AG08396 (cell line): ENCODE measurements at regions not wholly inside any gene's neighbourhood (a gene's known extent, or its start where the extent isn't known, plus 50 kb on each side); places are given as distances from the start of the nearest gene placed in this dataset.

Experiments used
- DNase-seq: peaks from one replicate; pipeline ENCODE4 v3.0.0; 2012; ENCODE audit warnings: low spot score, mixed read lengths

GRCh38 chr13:68293631-68294030, 1063.5 kb upstream of the PCDH9 start:
- no peak for DNase-seq

DNA sequence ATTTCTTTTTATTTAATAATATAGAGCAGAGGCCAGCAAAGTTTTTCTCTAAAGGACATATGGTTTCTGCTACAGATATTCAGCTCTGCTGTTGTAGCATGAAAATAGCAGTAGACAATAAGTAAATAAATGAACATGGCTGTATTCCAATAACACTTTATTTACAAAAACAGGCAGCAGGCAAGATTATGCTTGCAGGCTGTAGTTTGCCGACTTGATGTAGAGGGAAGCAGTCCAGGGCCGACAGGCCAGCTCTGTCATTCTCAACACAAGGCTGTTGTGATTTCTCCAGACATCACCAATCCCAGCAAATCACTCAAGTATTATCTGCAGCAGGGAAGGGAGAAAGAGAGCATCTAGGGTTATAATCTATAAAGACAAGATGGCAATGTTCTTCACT, 1062.5 kb upstream of the PCDH9 start:
- no peak for DNase-seq

DNA sequence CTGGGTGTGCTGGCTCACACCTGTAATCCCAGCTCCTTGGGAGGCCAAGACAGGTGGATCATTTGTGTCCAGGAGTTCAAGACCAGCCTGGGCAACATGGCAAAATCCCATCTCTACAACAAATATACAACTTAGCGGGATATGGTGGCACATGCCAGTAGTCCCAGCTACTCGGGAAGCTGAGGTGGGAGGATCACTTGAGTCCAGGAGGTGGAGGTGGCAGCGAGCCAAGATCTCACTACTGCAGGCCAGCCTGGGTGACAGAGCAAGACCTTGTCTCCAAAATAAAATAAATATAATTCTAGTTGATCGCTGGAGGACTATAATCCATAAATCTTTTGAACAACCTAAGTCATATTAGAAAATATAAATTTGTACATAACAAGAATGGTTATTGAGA, 1061.5 kb upstream of the PCDH9 start:
- no peak for DNase-seq

GRCh38 chr13:68275758-68276157, 1045.6 kb upstream of the PCDH9 start:
- DNase-seq, result no peak

DNA sequence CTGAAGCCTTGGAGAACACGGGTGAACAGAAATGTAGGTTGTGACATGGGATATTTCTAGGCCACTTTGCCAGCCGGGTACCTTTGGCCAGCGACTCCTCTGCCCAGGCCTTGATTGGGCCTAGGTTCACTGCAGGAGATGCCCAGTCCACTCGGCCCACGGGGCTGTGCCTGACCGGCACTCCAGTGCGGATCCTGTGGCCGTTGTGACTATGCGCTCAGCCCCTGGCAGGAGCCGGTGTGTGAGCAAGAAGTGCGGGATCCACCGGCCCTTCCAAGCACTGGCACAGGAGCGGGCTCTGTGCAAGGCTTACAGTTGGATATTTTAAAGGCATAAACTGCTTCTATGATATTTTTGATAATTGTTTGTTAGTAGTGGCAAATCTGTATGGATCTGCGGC, 1042.5 kb upstream of the PCDH9 start:
- DNase-seq, result no peak

- no peak for DNase-seq
Observed at GRCh38 chr13:68264692-68265091, 1034.6 kb upstream of the PCDH9 start.

- DNase-seq, result no peak
Observed at GRCh38 chr13:68261105-68261504, 1031.0 kb upstream of the PCDH9 start.

DNA sequence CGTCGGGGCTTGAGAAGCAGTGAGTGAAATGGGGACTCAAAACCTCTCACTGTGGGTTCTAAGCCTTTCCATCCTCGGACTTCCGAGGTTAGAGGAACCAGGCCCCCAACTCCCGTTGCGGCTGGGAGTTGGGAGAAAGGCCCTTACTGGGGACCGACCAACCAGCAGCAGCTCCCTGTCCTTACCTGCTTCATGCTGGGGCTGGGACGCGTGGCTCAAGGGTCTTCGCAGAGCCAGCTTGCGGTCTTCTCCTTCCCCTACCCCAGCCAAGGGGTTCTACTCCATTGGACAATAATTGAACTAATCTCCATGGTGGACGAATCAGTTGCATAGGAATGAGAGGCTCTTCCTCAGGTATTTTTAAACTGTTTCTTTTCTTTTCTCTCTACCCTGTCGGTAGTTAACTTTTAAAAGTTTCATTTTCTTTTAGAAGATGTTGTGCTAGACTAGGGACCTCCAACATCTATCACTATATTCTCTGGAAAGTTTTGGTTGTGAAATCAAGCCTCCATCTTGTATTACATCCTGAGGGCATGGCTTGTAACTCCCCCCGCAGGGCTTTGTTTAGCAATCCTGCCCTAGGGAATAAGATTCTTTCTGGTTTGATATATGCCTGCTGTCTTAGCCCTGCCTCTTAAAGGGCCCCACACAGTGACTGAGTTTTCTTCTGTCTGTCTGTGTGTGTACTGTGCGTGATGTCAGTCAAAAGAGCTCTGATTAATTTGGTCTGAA, 1027.1 kb upstream of the PCDH9 start:
- no peak for DNase-seq

DNA sequence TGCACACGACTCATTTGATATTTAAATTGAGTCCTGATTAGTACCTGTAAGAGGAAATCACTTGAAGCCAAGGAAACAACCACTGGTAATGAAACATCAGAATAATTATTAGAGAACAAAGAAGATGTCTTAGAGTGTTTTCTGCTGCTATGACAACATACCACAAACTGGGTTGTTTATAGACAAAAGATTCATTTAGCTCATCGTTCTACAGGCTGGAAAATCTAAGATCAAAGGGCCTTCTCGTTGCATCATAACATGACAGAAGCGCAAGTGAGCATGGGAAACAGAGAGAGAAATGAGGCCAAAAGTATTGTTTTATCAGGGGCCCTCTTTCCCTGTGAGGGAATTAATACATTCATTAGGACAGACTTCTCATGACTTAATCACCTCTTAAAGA, 1024.0 kb upstream of the PCDH9 start:
- DNase-seq, result no peak

DNA sequence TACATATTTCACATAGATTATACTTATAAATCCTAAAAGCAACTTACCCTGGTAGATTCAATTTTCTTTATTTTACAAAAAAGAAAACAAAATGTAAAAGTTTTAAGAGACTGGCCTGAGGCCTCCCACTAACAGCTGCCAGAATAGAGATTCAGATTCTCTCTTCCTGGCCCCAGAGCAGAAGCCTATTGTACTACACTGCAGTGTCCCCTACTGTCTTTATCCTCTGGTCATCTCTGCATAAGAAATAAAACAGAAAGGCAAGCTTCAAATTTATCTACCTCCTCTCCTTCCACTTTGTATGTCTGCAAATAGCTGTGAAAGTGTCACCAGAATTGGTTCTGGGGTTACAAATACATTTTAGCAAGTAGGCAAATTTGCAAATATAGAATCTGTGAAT, 1004.1 kb upstream of the PCDH9 start:
- DNase-seq, result no peak

DNA sequence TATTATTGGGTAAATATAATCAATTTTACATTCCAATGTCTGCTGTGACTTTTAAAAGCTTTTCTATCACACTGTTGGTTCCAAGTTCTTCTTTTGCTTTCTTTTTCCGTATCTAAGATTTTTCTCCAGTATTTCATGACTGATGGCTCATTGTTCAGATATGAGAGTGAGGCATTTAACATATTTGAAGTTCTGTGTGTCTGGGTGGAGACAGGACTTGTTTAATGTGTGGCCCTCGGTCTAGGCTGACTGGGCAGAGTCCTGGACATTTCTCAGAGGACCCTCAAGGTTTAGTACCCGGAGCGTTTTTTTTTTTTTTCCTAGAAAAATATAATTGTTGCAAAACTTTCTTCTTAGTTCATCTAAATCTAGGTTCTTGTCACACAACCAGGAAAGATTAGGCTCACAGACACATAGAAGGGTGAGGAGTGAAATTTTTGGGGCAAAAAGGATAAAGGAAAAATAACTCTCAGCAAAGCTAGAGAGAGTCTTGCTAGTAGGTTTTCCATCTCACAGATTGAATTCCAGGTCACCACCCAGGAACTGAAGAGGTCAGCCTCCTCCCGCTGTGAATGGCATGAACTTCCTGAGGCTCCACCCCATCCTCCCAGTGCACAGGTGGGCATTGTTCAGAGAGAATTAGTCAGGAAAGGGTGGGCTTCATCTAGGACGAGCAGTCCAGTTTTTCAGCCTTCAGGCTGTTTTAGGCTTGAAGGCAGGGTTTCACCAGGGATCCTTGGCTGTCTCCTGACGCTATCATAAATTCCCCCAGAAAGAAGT, 1002.4 kb upstream of the PCDH9 start:
- DNase-seq, result no peak

GRCh38 chr13:68214691-68215415, 984.7 kb upstream of the PCDH9 start:
- DNase-seq, result no peak

DNA sequence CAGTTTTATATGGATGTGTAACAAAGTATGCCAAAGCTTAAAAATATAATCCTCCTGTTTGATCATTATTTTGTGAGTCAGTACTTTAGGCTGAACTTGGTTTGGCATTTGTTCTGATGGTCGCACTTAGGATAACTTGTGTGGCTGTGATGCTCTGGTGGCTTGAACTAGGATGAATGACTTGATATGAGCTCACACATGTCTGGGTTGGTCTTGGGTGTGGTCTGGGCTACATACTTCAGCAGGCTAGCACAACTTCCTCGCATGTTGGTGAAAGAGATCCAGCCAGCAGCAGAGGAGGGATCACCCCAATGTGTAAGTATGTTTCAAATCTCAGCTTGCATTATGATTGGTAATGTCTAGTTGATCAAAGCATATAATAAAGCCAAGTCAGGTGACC, 969.1 kb upstream of the PCDH9 start:
- DNase-seq, result no peak

- DNase-seq, result no peak
Observed at GRCh38 chr13:68190818-68191217, 960.7 kb upstream of the PCDH9 start.

DNA sequence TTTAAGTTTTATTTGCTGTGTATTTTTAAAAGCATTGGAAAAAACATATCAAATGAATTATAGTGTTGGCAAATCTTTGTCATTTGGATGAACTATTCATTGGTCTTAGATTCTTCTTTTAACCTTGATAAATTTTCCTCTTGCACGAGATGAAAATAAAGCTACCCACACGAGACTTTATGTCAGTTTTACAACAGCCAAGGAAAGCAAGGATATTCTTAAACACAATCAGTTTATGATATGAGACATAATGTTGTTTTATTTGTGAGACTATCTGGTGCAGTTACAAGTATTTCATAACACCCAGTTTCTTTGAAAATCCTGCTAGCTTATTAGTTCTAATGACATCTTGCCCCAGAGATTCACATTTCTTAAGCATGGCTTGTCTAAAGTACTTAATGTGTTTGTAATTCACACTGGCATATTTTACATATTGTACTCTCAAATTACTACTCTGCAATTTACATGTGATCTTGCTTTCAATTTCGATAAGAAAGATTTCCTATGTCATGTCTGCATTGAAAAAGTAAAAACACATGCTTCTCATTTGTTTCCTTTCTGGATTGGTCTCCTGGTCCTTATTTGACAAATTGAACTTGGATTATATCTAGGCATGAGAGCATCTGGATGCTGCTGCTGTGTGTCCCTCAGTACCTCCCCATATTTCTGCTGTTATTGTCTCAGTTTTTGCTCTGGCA, 955.5 kb upstream of the PCDH9 start:
- no peak for DNase-seq

DNA sequence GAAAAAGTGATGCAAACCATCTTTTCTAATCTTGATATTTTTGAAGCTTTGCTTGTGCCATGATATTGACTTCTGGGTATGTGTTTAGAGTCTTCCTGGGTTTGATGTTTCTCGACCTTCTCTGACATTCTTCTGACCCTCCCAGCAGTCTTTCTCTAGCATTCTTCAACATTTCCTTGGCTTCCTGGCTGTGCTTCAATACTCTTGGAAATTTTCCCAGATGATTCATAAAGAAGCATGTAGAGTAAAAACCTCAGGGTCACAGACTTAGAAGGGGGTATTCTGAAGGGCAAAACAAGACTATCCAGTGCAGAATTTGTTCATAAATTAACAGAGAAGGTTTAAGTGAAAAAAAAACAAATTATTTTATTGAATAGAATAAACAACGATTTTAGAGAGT, 946.3 kb upstream of the PCDH9 start:
- no peak for DNase-seq

GRCh38 chr13:68174893-68175292, 944.8 kb upstream of the PCDH9 start:
- DNase-seq, result no peak

DNA sequence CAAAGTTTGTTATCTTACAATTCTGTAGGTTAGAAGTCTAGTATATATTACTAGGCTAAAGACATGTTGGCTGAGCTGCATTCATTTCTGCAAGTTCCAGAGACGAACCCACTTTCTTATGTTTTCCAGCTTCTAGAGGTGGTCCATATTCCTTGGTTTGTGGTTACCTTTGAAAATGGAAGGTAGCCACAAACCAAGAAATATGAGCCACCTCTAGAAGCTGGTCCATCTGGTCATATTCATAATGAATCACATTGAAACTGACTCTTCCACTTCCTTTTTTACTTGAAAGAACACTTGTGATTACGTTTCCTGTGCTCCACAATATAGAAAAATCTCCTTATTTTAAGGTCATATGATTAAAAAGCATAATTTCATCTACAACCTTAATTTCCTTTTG, 943.0 kb upstream of the PCDH9 start:
- no peak for DNase-seq

GRCh38 chr13:68170961-68171360, 940.8 kb upstream of the PCDH9 start:
- no peak for DNase-seq

- no peak for DNase-seq
Observed at GRCh38 chr13:68168448-68168847, 938.3 kb upstream of the PCDH9 start.

DNA sequence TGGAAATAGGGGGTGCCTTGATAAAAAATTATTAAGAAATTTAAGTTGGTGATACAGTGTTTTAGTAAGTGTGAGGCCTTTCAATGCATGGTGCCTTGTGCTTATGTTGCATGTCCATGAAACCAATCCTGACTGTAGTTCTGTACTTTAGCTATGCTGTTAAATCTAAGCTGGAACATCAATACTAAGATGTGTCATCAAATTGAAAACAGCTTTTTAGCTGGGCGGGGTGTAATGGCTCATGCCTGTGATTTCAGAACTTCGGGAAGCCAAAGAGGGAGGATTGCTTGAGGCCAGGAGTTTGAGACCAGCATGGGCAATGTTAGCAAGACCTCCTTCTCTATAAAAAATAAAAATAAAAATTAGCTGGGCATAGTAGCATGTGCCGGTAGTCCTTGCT, 930.3 kb upstream of the PCDH9 start:
- no peak for DNase-seq

DNA sequence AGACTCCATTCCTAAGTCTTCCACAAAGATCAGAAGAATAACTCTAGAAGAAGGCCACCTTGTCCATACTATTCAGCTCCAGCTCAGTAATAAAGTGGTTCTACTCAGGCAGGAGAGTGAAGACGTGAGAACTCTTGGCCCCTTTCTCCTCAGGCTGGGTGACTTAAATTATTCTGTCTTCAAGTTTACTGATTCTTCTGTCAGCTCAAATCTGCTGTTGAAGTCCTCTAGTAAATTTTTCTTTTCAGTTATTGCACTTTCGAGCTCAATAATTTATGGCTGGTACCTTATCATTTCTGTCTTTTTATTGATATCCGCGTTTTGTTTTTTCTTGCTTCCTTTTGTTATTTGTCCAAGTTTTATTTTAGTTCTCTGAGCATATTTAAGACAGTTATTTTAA, 922.3 kb upstream of the PCDH9 start:
- no peak for DNase-seq

GRCh38 chr13:68145852-68146251, 915.7 kb upstream of the PCDH9 start:
- DNase-seq, result no peak
